AG08395 (cell line): ENCODE measurements at regions not wholly inside any gene's neighbourhood (a gene's known extent, or its start where the extent isn't known, plus 50 kb on each side); places are given as distances from the start of the nearest gene placed in this dataset.
"Not testable (repeated sequence)": the region's sequence is repeated elsewhere in the genome, so short reads cannot be mapped to it uniquely, and the experiment has no call there.

Experiments used
- DNase-seq: peaks from one replicate; pipeline ENCODE4 v3.0.0; 2012; ENCODE audit warnings: mixed read lengths, low spot score

DNA sequence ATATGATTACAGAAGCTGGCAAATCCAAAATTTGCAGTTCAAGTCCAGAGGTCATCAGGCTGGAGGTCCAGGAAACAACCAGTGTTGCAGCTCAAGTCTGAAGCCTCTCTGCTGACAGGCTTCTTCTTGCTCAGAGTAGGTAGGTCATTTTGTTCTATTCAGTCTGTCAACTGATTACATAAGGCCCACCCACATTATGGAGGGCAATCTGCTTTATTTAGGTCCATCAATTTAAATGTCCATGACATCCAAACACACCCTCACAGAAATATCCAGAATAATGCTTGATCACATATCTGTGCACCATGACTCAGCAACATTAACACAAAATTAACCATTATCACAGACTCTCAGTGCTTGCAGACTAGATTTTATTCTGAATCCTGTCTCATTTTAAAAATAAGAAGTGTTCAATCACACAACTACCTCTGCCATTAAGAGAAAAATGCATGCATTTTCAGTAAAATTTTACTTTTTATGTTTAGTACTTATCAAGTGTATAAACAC, 759.2 kb upstream of the ADGRB3 start:
- no peak for DNase-seq

DNA sequence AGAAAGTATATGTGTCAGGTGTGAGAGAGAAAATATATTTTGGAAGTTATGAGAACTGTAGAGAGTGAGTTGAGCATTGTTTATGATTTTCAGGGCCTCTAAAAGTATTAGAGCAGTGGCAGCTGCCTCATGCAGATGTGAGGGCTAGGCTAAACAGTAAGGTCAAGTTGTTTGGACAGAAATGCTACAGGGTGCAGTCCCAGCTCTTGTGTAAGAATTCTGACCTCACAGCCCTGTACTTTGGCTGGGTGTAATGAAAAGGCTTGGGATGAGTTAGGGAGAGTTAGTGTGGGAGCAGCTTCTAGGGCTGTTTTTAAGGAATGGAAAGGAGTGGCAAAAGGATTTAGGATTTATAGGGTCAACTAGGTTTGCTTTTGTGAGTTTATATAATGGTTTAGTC, 764.8 kb upstream of the ADGRB3 start:
- DNase-seq: no peak

DNA sequence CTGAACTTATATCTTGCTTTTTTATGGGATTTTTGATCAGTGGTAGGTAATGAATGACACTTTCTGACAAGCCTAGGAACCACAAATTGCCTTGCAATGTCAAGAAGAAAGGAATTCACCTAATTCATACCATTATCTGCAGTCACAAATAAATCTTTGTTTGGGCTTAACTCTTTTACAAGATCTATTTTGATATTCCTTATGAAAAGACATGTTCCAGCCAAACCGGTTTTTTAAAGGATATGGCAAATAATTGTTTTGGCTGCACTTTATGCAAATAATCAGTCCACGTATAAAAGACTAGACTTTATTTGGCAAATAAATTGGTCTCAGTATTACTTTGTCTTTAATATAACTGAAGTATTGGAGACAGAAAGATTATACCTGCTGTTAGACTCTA, 771.7 kb upstream of the ADGRB3 start:
- DNase-seq: no peak

GRCh38 chr6:67854098-67854497, 781.0 kb upstream of the ADGRB3 start:
- no peak for DNase-seq

DNA sequence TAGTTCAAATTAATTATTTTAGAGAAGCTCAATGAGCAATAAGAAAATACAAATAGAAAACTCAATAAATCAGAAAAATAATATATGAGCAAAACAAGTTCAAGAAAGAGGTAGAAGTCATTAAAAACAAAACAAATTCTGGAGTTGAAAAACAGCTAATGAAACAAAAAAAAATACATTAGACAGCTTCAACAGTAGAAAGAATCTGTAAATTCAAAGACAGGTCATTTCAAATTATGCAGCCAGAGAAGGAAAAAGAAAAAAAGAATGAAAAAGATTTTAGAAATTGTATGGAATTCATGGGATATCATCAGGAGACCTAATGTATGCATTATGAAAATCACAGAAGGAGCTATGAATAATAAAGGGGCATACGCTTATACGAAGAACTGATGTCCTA, 795.3 kb upstream of the ADGRB3 start:
- DNase-seq: no peak

GRCh38 chr6:67825201-67825895, 809.7 kb upstream of the ADGRB3 start:
- no peak for DNase-seq

DNA sequence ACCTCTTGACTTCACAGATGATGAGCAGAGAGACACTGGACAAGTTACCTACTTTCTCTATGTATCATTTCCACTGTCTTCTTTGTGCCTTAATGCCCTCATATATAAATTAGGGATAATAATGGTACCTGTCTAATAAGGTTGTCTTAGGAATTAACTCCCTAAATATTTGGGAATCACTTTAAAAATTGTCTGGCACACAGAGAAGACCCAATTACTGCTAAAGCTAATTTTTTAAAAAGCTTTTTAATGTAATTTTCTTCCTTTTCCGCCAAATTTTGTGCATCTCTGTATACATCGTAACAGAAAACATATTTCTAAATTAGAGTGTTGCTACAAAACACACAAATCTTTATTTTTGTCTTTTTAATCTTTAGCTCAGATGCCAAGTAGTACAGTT, 816.8 kb upstream of the ADGRB3 start:
- DNase-seq: no peak

GRCh38 chr6:67815623-67816022, 819.5 kb upstream of the ADGRB3 start:
- DNase-seq: no peak

DNA sequence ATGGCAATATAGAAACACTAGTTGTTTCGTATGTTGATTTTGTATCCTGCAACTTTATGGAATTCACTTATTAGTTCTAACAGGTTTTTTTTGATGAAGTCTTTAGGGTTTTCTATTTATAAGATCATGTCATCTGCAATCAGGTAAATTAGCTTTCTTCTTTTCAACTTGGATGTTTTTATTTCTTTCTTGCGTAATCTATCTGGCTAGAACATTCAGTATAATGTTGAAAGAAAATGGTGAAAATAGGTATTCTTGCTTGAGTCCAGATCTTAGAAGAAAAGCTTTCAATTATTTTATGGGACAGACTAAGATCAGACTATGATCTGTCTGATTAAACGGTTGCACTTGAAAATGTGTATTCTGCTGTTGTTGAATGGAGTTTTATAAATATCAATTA, 820.8 kb upstream of the ADGRB3 start:
- DNase-seq: no peak

- DNase-seq: no peak
Observed at GRCh38 chr6:67812693-67813092, 822.4 kb upstream of the ADGRB3 start.

- DNase-seq: no peak
Observed at GRCh38 chr6:67812125-67812524, 823.0 kb upstream of the ADGRB3 start.

- DNase-seq: no peak
Observed at GRCh38 chr6:67811239-67812037, 823.6 kb upstream of the ADGRB3 start.

DNA sequence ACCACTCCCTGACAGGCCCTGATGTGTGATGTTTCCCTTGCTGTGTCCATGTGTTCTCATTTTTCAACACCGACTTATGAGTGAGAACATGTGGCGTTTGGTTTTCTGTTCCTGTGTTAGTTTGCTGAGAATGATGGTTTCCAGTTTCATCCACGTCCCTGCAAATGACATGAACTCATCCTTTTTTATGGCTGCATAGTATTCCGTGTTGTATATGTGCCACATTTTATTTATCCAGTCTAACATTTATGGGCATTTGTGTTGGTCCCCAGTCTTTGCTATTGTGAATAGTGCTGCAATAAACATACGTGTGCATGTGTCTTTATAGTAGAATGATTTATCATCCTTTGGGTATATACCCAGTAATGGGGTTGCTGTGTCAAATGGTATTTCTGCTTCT, 830.3 kb upstream of the ADGRB3 start:
- DNase-seq: not testable (repeated sequence)

- DNase-seq: no peak
Observed at GRCh38 chr6:67802771-67803170, 832.3 kb upstream of the ADGRB3 start.

DNA sequence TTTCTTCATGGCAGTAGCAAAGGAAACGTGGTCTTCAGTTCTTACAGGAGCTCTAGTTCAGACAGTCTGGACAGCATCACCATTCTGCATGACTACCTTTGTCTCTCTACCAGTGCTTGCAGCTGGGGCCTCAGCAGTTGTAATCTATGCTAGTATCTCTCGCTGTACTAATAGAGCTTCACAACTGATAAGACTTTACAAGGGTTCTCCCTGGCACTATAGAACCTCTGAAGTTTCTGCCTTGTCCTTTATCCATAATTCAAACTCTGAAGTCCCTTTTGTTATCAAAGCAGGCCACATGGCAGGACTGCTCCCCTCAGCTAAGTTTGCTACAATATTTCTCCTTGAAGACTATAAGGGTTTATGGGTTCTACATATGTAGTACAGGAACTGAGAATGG, 842.1 kb upstream of the ADGRB3 start:
- no peak for DNase-seq

DNA sequence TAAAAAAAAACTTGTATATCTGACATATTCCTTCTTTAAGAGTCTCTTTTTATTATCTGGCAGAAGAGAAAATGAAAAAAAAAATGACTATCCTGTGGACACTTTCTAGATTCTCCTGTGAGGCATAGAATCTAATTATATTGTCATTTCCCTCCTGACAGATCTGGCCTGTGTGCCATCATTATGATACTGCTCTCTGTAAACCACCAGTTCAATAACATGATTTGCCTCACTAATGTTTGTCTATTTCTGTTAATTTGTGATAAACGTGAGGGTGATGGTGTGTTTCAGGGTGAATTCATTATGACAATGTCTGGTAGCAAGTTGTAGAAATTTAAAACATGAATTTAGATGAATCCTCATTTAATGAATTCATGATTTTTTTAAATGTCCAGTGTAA, 844.5 kb upstream of the ADGRB3 start:
- DNase-seq: no peak

DNA sequence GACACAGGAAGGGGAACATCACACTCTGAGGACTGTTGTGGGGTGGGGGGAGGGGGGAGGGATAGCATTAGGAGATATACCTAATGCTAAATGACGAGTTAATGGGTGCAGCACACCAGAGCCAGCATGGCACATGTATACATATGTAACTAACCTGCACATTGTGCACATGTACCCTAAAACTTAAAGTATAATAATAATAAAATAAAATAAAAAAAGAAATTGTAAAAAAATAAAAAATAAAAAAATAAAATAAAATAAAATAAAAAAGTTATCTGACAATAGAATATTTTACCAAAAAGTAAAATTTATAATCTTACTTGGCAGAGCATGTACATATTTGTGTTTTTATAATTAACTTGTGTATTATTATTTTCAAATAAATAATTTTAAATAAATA, 848.0 kb upstream of the ADGRB3 start:
- not testable (repeated sequence) for DNase-seq

DNA sequence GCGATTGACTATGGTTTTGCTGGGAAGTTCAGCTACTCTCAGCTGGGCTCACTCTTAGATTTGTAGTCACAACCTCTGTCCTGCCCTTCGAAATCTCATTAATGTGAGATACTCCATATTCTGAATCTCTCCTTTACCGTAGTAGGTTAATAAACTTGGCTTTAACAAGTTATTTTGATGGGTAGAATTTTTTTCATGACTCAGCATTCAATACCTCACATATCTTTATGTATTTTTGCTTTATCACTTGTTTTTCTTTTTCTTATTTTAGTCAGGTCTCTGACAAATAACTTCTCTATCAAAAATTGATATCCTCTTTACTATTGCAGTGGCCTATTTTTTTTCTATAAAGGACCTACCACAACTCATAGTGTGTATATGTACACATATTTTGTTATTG, 855.2 kb upstream of the ADGRB3 start:
- DNase-seq: no peak

DNA sequence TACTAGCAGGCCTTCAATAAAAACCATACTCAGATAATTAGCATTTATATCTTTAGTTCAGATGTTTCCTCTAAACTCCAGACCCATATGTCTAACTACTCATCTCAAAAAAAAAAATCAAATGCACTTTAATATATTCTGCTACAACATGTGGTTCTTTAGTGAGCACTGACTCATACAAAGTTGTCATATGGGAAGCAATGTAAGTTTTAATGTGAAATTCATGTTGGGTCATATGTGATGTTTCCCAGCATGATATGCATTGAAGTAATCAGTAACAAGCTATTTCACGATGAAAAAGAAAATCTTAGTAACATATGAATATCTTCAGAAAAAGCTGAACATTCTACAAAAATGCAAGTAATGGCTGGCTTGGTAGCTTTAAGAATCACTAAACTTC, 859.7 kb upstream of the ADGRB3 start:
- no peak for DNase-seq

- DNase-seq: no peak
Observed at GRCh38 chr6:67768972-67769371, 866.1 kb upstream of the ADGRB3 start.

GRCh38 chr6:67767046-67767822, 867.8 kb upstream of the ADGRB3 start:
- not testable (repeated sequence) for DNase-seq

DNA sequence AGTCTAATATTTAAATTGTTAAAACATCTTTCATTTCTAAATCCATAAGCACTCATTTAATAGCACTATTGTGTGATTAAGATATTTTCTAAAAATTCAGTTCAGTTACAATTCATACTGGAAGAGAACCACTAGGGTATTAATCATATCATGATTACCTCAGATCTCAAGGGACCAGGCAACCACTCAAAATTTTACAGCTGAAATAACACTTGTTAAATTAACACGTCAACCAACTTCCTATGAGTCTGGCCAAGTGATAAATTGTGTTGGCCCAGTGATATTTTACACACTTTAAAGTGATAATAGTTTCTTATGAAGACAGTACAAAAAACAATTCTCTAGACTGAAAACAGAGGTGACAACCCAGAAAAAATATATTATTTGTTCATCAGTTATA, 869.0 kb upstream of the ADGRB3 start:
- DNase-seq: no peak

DNA sequence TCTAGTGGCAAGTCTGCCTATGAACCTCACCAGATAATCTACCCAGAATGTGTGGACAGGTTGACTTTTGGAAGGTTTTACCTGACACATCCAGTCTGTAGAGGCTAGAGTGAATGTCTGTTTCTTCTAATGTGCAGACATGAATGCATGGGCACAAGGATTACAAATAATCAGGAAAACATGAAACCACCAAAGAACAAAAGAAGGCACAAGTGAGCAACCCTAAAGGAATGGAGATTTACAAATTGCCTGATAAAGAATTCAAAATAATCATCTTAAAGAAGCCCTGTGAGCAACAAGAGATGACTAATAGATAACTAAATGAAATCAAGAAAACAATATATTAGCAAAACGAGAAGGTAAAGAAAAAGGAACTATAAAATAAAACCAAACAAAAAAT, 876.1 kb upstream of the ADGRB3 start:
- DNase-seq: no peak
